22Rv1 (cell line): ENCODE measurements at regions not wholly inside any gene's neighbourhood (a gene's known extent, or its start where the extent isn't known, plus 50 kb on each side); places are given as distances from the start of the nearest gene placed in this dataset.

Source experiments
- ZFX ChIP-seq: fragments of 450-650 bp; IDR thresholded peaks from 2 replicates; pipeline ENCODE4 v1.6.1; 2017; ENCODE audit warnings: antibody characterized with exemption, borderline replicate concordance
- TF ChIP-seq, protein P1 (sequence below): fragments of 450-650 bp; IDR thresholded peaks from 2 replicates; pipeline ENCODE4 v1.5.1; 2017; ENCODE audit warnings: mild to moderate bottlenecking

DNA sequence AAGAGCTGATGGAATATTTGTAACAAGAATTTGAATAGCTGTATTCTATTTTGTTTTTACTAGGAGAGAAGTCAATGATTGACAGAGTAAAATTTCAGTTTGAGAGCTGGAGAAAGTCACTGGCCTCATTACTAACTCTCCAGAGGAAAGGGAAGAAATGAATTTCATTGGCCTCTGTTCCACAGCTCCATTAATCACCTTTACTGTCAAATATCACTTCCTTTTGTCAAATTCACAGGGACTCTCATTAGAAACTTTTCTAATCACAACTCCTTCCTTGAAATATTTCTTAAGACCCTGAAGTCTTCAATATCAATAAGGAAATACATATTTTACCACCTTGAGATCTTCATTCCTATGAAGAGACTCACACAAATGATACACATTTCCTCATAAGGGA is 379.9 kb upstream of the RASGRP1 start:
- TF ChIP-seq, protein P1, sequence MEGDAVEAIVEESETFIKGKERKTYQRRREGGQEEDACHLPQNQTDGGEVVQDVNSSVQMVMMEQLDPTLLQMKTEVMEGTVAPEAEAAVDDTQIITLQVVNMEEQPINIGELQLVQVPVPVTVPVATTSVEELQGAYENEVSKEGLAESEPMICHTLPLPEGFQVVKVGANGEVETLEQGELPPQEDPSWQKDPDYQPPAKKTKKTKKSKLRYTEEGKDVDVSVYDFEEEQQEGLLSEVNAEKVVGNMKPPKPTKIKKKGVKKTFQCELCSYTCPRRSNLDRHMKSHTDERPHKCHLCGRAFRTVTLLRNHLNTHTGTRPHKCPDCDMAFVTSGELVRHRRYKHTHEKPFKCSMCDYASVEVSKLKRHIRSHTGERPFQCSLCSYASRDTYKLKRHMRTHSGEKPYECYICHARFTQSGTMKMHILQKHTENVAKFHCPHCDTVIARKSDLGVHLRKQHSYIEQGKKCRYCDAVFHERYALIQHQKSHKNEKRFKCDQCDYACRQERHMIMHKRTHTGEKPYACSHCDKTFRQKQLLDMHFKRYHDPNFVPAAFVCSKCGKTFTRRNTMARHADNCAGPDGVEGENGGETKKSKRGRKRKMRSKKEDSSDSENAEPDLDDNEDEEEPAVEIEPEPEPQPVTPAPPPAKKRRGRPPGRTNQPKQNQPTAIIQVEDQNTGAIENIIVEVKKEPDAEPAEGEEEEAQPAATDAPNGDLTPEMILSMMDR = no peak
- no peak for TF ChIP-seq ZFX
